Adrenal gland (tissue), 9 donors: ENCODE measurements at regions not wholly inside any gene's neighbourhood (a gene's known extent, or its start where the extent isn't known, plus 50 kb on each side); places are given as distances from the start of the nearest gene placed in this dataset.

Source experiments
- DNase-seq, 7 donors: peaks; one replicate each; pipeline ENCODE4 v3.0.0-alpha.2; 2019 to 2020
- H3K27ac ChIP-seq, 5 donors: fragments of 200-600 bp; sonication (generic) in 4 of 5; 1 replicate in 3 of 5; 2 replicates in 2 of 5; pipeline versions ENCODE4 v1.5.1 to v1.8.0; 2016 to 2020; ENCODE audit warnings: mild to moderate bottlenecking in 1 of 5
- H3K27me3 ChIP-seq: fragments of 200-600 bp; 2 replicates; pipeline ENCODE4 v1.8.0; 2021
- H3K36me3 ChIP-seq, 2 donors: fragments of 200-600 bp; replicated peaks in 1 of 2; 1 replicate in 1 of 2; 2 replicates in 1 of 2; pipeline versions ENCODE4 v1.5.1 to v1.8.0; 2018 to 2022
- H3K4me1 ChIP-seq, 2 donors: fragments of 200-600 bp; replicated peaks in 1 of 2; 1 replicate in 1 of 2; 2 replicates in 1 of 2; pipeline versions ENCODE4 v1.5.1 to v1.8.0; 2018 to 2021
- H3K4me3 ChIP-seq, 4 donors: fragments of 200-600 bp; sonication (generic) in 3 of 4; one replicate each; pipeline ENCODE4 v1.5.1; 2016 to 2018
- H3K9me3 ChIP-seq, 3 donors: fragments of 200-600 bp; sonication (generic) in 1 of 3; replicated peaks in 1 of 3; 1 replicate in 2 of 3; 2 replicates in 1 of 3; pipeline versions ENCODE4 v1.5.1 to v1.8.0; 2016 to 2021
- POLR2A ChIP-seq, 2 donors: fragments of 450-650 bp; IDR thresholded peaks; one replicate each; pipeline ENCODE4 v1.6.1; 2017; ENCODE audit warnings: antibody characterized with exemption in 2 of 2, mild to moderate bottlenecking in 2 of 2, moderate library complexity in 1 of 2
- WGBS, 4 donors: extraction: QIAGEN DNeasy Blood & Tissue Kit in 2 of 4; methylation state at CpG; one replicate each; pipeline versions ENCODE4 v1.1.5 to v1.1.7; 2013 to 2017; 5-methylcytosine and 5-hydroxymethylcytosine counted together
- intact Hi-C, 2 donors: fragments of 100-400 bp; cut with DNase I; formaldehyde crosslinking; loops; one replicate each; pipeline versions ENCODE4 v1.14.1 to v1.15.0; 2022 to 2023
- TF ChIP-seq, protein P1 (sequence below), 6 experiments: fragments of 450-650 bp in 4 of 6; fragments of 200-600 bp in 2 of 6; sonication (generic) in 1 of 6; IDR thresholded peaks; 1 replicate in 5 of 6; 2 replicates in 1 of 6; pipeline versions ENCODE4 v1.5.1 to v1.8.0; 2016 to 2021; ENCODE audit warnings: antibody characterized with exemption in 6 of 6, mild to moderate bottlenecking in 2 of 6, moderate library complexity in 1 of 6
- donor health status: healthy with polysubstance abuse.
- donor health status: Bipolar disorder and iron deficiency.
- donor health status: DM: yes; HTN: yes; CAD: no.
- donor health status: DM: no; HTN: no; CAD: no.
- donor health status: DM: no; HTN: no; CAD: no.

DNA sequence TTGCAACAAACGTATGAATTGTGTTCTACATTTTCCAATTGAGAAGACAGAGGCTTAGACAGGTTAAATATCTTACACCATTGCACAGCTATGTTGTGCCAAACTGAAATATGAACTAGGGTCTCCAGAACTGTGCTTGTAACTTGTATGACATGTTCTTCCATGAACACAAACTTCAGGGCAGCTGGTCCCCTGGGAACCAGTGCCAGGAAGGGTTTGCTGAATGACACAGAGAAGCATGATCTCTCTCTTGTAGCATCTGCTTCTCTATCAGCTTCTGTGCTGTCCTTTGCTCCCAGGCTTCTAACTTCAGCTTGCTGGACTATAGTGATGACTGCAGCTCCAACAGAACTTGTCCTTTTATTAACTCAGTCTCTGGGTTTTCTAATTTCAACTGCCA, 385.5 kb downstream of the SIPA1L2 start:
- H3K4me1 ChIP-seq = no peaks in the 10 kb centered on the region
- intact Hi-C loops = no loop called here
- H3K36me3 ChIP-seq = no peaks in the 10 kb centered on the region
- no peak for DNase-seq
- no peaks in the 10 kb centered on the region for H3K27me3 ChIP-seq
- TF ChIP-seq, protein P1, sequence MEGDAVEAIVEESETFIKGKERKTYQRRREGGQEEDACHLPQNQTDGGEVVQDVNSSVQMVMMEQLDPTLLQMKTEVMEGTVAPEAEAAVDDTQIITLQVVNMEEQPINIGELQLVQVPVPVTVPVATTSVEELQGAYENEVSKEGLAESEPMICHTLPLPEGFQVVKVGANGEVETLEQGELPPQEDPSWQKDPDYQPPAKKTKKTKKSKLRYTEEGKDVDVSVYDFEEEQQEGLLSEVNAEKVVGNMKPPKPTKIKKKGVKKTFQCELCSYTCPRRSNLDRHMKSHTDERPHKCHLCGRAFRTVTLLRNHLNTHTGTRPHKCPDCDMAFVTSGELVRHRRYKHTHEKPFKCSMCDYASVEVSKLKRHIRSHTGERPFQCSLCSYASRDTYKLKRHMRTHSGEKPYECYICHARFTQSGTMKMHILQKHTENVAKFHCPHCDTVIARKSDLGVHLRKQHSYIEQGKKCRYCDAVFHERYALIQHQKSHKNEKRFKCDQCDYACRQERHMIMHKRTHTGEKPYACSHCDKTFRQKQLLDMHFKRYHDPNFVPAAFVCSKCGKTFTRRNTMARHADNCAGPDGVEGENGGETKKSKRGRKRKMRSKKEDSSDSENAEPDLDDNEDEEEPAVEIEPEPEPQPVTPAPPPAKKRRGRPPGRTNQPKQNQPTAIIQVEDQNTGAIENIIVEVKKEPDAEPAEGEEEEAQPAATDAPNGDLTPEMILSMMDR (IDR thresholded peaks at IDR 0.05) = no peak
- H3K9me3 ChIP-seq = no peaks in the 10 kb centered on the region
- H3K27ac ChIP-seq = no peak overlapping the region
- WGBS, 4 donors = 54 to 75% (median 71%) methylated on average over 1 of the region's 1 CpG
- no peak overlapping the region for H3K4me3 ChIP-seq

DNA sequence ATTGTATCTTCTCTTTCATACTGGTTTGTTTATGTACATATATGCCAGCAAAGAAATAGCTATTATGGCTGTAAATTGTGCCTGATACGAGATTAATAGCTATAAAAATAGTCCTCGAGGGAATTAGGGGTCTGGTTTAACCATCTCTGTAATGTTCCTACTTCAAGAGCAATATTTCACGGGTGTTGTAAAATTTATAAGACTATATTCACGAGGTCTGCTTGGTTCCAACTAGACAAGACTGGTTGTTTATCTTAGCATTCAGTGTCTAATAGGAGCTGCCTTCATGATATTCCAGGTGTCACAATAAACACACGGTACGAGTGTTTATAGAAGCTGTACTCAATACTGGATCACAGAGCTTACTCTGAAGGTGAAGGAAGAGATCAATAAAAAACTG, 389.9 kb downstream of the SIPA1L2 start:
- WGBS, 4 donors = 42 to 56% (median 52%) methylated on average over 6 of the region's 6 CpGs

DNA sequence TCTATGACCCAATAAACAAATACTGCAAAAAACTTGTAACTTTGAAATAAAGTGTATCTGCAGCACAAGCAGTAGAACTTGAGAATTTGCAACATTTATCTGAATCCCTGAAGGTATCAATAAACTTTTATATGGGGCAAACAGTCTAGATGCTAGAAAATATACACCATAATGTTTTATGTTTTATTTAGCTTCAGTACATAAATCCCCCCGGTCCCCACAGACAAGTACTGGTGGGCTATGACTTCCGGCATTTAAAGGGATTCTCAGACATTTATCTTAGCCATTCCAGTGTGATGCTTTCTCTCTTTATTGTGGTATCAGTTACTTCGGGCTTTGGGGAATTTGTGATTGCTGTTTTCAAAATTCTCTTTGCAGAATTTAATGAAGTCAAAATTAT, 390.4 kb downstream of the SIPA1L2 start:
- no peak for DNase-seq
- 62 to 66% (median 64%) methylated on average over 3 of the region's 3 CpGs for WGBS, 4 donors
- intact Hi-C loops = no loop called here

More for the DNA sequence above, 389.9 kb downstream of the SIPA1L2 start:
- no peak overlapping the region for H3K27ac ChIP-seq
- no peak overlapping the region for H3K4me3 ChIP-seq
- DNase-seq = no peak
- intact Hi-C loops = no loop called here
- H3K4me1 ChIP-seq = no peaks in the 10 kb centered on the region
- TF ChIP-seq, protein P1 (IDR thresholded peaks at IDR 0.05) = no peak
- TF ChIP-seq POLR2A (IDR thresholded peaks at IDR 0.05) = no peak
- no peaks in the 10 kb centered on the region for H3K9me3 ChIP-seq
- no peaks in the 10 kb centered on the region for H3K27me3 ChIP-seq
- H3K36me3 ChIP-seq = no peaks in the 10 kb centered on the region

DNA sequence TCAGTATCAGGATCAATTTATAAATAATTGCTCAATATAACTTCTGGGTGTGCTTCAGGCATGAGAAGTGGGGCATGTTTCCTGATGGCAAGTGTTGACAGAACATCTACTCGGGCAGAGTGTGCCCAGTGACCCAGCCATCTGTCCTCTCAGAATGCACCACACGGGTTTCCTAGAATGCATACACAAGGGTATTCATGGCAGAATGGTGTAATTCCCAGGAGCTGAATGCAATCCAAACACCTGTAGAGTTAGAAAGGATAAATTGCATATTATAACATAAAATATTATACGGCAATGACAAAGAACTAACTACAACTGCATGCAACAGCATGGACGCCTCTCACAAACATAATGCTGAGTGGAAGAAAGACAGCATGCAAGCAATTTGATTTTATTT, 391.9 kb downstream of the SIPA1L2 start:
- H3K9me3 ChIP-seq = no peaks in the 10 kb centered on the region
- H3K4me1 ChIP-seq = no peaks in the 10 kb centered on the region
- TF ChIP-seq, protein P1 (IDR thresholded peaks at IDR 0.05) = no peak
- no peak for TF ChIP-seq POLR2A (IDR thresholded peaks at IDR 0.05)
- no peak for DNase-seq
- WGBS, 4 donors = 78 to 90% (median 81%) methylated on average over 4 of the region's 4 CpGs
- no peaks in the 10 kb centered on the region for H3K36me3 ChIP-seq
- H3K27ac ChIP-seq = no peak overlapping the region
- intact Hi-C loops = no loop called here
- H3K4me3 ChIP-seq = no peak overlapping the region
- no peaks in the 10 kb centered on the region for H3K27me3 ChIP-seq

More for the DNA sequence above, 390.4 kb downstream of the SIPA1L2 start:
- H3K27ac ChIP-seq = no peak overlapping the region
- no peaks in the 10 kb centered on the region for H3K9me3 ChIP-seq
- TF ChIP-seq, protein P1 (IDR thresholded peaks at IDR 0.05) = no peak
- TF ChIP-seq POLR2A (IDR thresholded peaks at IDR 0.05) = no peak
- H3K4me1 ChIP-seq = no peaks in the 10 kb centered on the region
- no peaks in the 10 kb centered on the region for H3K27me3 ChIP-seq
- no peak overlapping the region for H3K4me3 ChIP-seq
- H3K36me3 ChIP-seq = no peaks in the 10 kb centered on the region
